ENCODE measurements at regions not wholly inside any gene's neighbourhood (a gene's known extent, or its start where the extent isn't known, plus 50 kb on each side); places are given as distances from the start of the nearest gene placed in this dataset.
A peak's percentile ranks its signal among the peaks of the same experiment; 100 is the strongest.

GRCh38 chr5:4906786-4907185 lies 233.3 kb upstream of the ADAMTS16 start:
- DNase-seq, result no peak

- DNase-seq, result no peak
These were observed 232.6 kb upstream of the ADAMTS16 start for GRCh38 chr5:4907571-4907970.

- no peak for DNase-seq
These were observed 231.0 kb upstream of the ADAMTS16 start for GRCh38 chr5:4909086-4909485.

DNA sequence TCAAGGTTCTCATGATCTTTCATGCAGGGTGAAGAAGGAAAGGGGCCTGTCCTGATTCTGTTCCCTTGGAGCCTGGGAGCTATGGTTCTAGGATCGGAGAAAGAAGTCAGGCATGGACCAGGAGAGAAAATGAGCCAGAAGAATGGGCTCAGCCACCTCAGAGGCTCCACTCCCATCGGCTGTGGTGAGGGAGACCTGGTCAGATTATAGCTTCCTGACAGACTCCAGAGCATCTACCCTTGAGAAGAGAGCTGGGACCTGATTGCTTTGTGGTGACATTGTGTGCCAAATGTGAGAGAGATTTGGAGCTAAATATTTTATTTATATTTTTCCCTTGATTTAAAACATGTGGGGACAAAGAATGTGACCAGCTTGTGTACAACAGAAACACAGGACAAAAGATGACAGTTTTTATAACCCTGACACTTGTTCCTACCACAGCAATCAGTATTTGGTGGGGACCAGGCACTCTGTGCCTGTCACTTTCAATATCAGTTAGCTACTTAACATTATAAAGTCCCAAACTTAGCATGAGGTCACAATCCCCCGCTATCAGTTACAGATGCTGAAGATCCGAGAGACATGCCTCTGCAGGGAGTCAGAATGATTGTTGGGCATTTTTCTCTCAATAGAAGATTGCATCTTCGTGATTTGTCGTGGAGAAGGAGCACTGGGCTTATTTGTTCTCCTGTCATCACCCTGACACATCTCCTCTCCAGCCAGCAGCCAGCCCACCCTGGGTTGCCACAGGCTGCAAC lies 228.3 kb upstream of the ADAMTS16 start:
- no peak for DNase-seq

DNA sequence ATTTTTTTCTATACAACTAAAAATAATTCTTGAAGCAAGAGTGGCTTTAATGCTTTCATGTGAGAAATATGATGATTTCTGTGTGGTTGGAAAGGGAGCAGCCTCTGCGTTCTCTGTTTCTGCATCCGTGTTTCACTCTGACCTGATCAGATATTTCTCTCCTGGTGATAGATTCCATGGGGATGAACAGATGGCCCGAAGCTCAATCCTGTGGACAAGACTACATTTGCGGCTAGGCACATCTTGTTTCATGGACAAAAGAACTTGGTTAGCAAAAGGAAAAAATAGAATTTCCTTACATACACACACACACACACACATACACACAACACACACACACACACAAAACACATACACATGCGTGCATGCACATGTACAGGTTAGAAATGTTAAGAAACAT lies 218.2 kb upstream of the ADAMTS16 start:
- DNase-seq, result no peak

DNA sequence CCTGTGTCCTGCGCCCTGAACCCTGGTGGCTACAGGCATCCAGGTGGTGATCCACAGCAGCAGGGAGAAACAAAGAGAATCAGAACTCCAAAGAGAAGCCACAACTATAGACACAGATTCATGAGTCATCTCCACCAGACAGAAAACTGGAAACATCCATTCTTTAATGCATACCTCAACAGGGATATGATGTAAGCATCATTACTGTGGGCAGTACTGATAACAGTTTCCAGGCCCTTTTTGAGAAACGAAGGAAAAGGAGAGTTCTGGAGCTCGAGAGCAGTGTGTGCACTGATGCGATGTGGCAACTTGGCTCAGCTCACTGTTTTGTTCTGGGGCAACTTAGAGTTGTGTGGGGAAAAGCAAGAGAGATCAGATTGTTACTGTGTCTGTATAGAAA lies 215.6 kb upstream of the ADAMTS16 start:
- no peak for DNase-seq

DNA sequence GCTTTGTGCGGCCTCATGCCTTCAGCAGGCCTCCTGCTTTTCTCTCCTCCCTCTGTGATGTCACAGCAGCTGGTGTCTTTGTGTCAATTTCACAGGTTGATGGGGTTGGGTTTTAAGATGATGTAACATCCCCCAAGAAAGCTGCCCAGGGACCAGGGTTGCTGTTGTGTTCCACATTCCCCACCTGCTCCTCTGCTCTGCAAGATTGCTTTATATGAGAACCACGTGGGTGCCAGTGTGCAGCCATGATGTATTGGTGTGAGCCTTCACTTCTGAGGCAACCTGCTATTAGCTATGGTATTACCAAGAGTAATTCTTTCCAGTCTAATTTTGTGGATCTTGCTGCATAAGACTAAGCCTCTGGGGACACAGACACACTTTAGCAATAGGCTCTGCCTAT lies 213.0 kb upstream of the ADAMTS16 start:
- DNase-seq, result no peak

DNA sequence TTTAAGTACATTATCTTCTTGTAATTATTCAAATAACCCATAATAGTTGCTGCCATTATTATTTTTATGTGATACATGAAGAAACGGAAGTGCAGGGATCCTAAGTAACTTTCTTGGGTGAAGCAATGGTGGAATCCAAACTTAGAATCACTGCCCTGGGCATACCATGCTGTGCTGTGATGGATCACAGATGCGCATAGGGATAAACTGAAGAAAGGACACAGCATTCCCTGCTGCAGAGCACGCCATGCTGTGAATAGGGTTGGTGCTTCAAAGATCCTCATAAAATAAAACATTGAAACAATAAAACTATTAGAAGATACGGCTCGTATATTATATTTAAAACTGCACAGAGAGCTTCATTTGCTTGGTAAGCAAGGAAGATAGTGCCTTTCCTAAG lies 211.7 kb upstream of the ADAMTS16 start:
- no peak for DNase-seq

GRCh38 chr5:4929092-4929655 lies 211.0 kb upstream of the ADAMTS16 start:
- DNase-seq, result peak; percentile 32

DNA sequence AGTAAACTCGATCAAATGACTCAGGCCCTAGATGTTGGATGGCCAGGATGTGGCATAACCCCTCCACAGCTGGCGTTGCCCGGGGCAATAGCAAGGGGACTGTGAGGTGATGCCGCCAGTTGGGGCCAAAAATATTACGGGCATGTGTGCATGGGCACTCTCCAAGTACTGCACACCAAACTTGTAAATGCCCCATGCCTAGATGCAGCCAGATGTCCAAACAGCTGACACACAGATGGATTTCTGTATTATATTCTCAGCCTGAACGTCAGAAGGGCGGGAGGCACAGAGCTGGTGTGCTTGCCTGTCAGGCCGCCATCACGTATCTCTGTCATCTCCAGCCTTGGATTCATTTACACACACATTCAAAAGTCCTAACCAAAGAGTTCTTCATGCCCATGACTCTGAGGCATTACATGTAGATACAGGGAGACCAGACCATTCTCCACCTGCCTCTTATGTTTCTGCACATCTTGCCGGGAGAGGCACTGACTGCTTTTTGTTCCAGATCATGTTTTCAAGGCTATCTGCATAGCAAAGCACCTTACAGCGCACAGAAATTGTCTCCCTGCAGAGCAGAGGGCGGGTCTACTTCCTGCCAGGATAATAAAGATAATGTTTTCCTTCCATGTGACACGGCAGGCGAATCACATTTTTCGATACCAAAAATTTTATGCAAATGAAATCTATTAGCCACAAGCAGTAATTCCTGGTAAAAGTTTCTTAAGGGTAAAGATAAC lies 200.9 kb upstream of the ADAMTS16 start:
- no peak for DNase-seq

- DNase-seq, result no peak
These were observed 199.0 kb upstream of the ADAMTS16 start for GRCh38 chr5:4941161-4941560.

- no peak for DNase-seq
These were observed 197.9 kb upstream of the ADAMTS16 start for GRCh38 chr5:4941957-4942830.

GRCh38 chr5:4942831-4943178 lies 197.3 kb upstream of the ADAMTS16 start:
- DNase-seq, result no peak

GRCh38 chr5:4945296-4945695 lies 194.8 kb upstream of the ADAMTS16 start:
- no peak for DNase-seq

GRCh38 chr5:4947106-4947505 lies 193.0 kb upstream of the ADAMTS16 start:
- no peak for DNase-seq

- DNase-seq, result no peak
These were observed 192.1 kb upstream of the ADAMTS16 start for GRCh38 chr5:4947893-4948536.

DNA sequence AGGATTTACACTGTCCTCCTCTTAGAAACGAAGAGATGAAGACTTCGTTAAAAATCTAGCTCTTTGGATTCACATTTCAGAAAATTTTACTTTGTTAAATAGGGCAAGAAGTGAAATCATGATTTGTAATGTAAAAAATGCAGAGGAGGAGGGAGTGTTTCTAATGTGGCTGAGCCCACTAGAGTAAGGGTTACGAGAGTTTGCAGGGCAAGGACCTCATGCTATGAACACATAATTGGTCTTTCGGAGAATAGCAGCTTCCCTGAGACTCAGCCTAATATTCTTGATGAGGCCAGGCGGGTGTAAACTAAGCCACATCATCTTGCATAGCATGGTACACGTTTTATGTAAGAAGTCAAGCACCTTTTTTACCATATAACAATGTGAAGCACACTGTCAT lies 191.0 kb upstream of the ADAMTS16 start:
- DNase-seq, result no peak

DNA sequence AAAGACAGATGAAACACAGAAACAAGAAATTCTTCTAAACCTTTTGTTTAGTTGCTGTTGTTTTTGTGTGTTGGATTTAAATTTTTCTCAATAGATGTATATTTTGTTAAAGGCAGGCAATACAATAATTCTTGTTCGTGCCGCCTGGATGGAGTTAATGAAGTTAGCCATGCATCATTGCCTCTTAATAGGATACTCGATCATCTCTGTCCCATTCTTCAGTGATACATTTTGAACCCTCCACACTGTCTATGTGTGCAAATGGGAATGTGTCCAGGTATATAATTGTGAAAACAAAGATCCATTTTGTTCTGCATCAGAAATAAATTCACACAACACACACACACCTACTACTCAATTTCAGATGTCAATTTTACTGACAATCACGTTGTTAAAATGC lies 186.6 kb upstream of the ADAMTS16 start:
- no peak for DNase-seq

- DNase-seq, result no peak
These were observed 186.1 kb upstream of the ADAMTS16 start for GRCh38 chr5:4954048-4954447.

- no peak for DNase-seq
These were observed 176.9 kb upstream of the ADAMTS16 start for GRCh38 chr5:4963265-4963664.

- no peak for DNase-seq
These were observed 170.8 kb upstream of the ADAMTS16 start for GRCh38 chr5:4969351-4969750.

- no peak for DNase-seq
These were observed 170.0 kb upstream of the ADAMTS16 start for GRCh38 chr5:4970171-4970570.

GRCh38 chr5:4976902-4977301 lies 163.2 kb upstream of the ADAMTS16 start:
- no peak for DNase-seq

Data from hindlimb muscle (tissue), 1 donor.